Stimulated activated CD4-positive, alpha-beta T cell treated with anti-CD3 and anti-CD28 coated beads, Interleukin-4, amount 100 ng/mL, for 1 hour (primary cell): ENCODE measurements at regions not wholly inside any gene's neighbourhood (a gene's known extent, or its start where the extent isn't known, plus 50 kb on each side); places are given as distances from the start of the nearest gene placed in this dataset.

Source experiments
- DNase-seq: peaks from one replicate; pipeline ENCODE4 v3.0.0-alpha.2; 2020

- DNase-seq: no peak
These were observed 99.0 kb upstream of the LSM8 start for GRCh38 chr7:118085000-118085399.

- no peak for DNase-seq
These were observed 96.8 kb upstream of the LSM8 start for GRCh38 chr7:118087126-118087525.

GRCh38 chr7:118094044-118094443 is 89.9 kb upstream of the LSM8 start:
- DNase-seq: no peak

GRCh38 chr7:118104812-118105441 is 79.0 kb upstream of the LSM8 start:
- DNase-seq: no peak

- no peak for DNase-seq
These were observed 74.4 kb upstream of the LSM8 start for GRCh38 chr7:118109607-118110006.

- DNase-seq: no peak
These were observed 73.6 kb upstream of the LSM8 start for GRCh38 chr7:118110178-118110925.

- DNase-seq: no peak
These were observed 72.6 kb upstream of the LSM8 start for GRCh38 chr7:118111347-118111746.

GRCh38 chr7:118114175-118114574 is 69.8 kb upstream of the LSM8 start:
- no peak for DNase-seq

GRCh38 chr7:118129041-118129795 is 54.7 kb upstream of the LSM8 start:
- DNase-seq: no peak

GRCh38 chr7:118132764-118133163 is 51.2 kb upstream of the LSM8 start:
- no peak for DNase-seq
